Testis (tissue), 2 donors: ENCODE measurements at regions not wholly inside any gene's neighbourhood (a gene's known extent, or its start where the extent isn't known, plus 50 kb on each side); places are given as distances from the start of the nearest gene placed in this dataset.

Experiments used
- CTCF ChIP-seq, 3 experiments: fragments of 450-650 bp in 2 of 3; fragments of 200-600 bp in 1 of 3; sonication (generic) in 1 of 3; IDR thresholded peaks; one replicate each; pipeline ENCODE4 v1.5.1; 2016 to 2019; ENCODE audit warnings: antibody characterized with exemption in 3 of 3, mild to moderate bottlenecking in 2 of 3, moderate library complexity in 1 of 3
- POLR2A ChIP-seq: fragments of 450-650 bp; IDR thresholded peaks from one replicate; pipeline ENCODE4 v1.6.1; 2017; ENCODE audit warnings: antibody characterized with exemption, mild to moderate bottlenecking, moderate library complexity

GRCh38 chr20:12337601-12338000, 419.9 kb downstream of the BTBD3 start:
- TF ChIP-seq POLR2A (no peak), CTCF (IDR thresholded peaks at IDR 0.05) (no peak)
